ENCODE measurements at regions not wholly inside any gene's neighbourhood (a gene's known extent, or its start where the extent isn't known, plus 50 kb on each side); places are given as distances from the start of the nearest gene placed in this dataset.
A peak's percentile ranks its signal among the peaks of the same experiment; 100 is the strongest.
"Not testable (repeated sequence)": the region's sequence is repeated elsewhere in the genome, so short reads cannot be mapped to it uniquely, and the experiment has no call there.

DNA sequence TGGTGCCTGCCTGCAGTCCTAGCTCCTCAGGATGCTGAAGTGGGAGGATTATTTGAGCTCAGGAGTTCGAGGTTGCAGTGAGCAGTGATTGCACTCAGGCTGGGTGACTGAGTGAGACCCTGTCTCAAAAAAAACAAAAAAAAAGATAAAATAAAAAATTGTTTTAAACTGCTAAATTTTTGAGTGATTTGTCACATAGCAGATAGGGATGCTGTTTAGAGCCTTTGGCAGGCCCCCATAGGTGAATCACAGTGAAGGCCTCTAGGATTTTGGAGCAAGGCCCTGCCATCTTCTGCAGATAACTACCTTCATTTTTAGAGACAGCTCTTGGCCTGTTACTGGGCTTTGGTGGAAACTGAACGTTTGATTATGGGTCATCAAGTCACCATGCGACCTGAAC is 151.6 kb downstream of the SKIDA1 start:
- not testable (repeated sequence) for H3K4ac ChIP-seq (ENCODE audit: low read length); H3K4me3 ChIP-seq (ENCODE audit: low read length in 2 of 2); H3K14ac ChIP-seq (ENCODE audit: low read length); H2BK5ac ChIP-seq (ENCODE audit: low read length); H4K91ac ChIP-seq (ENCODE audit: low read depth, low read length, poor library complexity); H2AK5ac ChIP-seq (ENCODE audit: low read depth, low read length); H2AFZ ChIP-seq (ENCODE audit: low read length); H3K27ac ChIP-seq (replicated peaks; ENCODE audit: low read length); H2BK12ac ChIP-seq (ENCODE audit: low read length); H2BK15ac ChIP-seq (ENCODE audit: low read length); H3K23ac ChIP-seq (ENCODE audit: low read depth, low read length, poor library complexity); H3K79me1 ChIP-seq (ENCODE audit: low read depth, low read length); H3K36me3 ChIP-seq (replicated peaks in 1 of 2; ENCODE audit: control insufficient read depth in 2 of 2, insufficient read depth in 2 of 2, low read length in 2 of 2); H4K8ac ChIP-seq (ENCODE audit: low read depth, low read length); H3K9ac ChIP-seq (ENCODE audit: low read depth, low read length, poor library complexity); H3K27me3 ChIP-seq (ENCODE audit: control insufficient read depth in 3 of 3, insufficient read depth in 3 of 3, low read depth in 1 of 3, low read length in 3 of 3); DNase-seq (ENCODE audit: low spot score); H3K4me2 ChIP-seq (ENCODE audit: insufficient read depth, low read length, poor library complexity, severe bottlenecking); H3K9me3 ChIP-seq (replicated peaks in 1 of 2; ENCODE audit: control insufficient read depth in 2 of 2, insufficient read depth in 1 of 2, low read depth in 1 of 2, low read length in 2 of 2); H2BK120ac ChIP-seq (ENCODE audit: low read depth, low read length)
- Histone ChIP-seq H3K18ac (ENCODE audit: low read length) (peak overlapping the region; percentile 38), H3K4me1 (ENCODE audit: control insufficient read depth in 2 of 2, insufficient read depth in 1 of 2, low read depth in 1 of 2, low read length in 2 of 2) (peaks cover 6 to 11% of the 10 kb centered on the region in 2 donors)
- whole genome bisulfite sequencing, 2 donors (ENCODE audit: extremely low coverage in 2 of 2, insufficient read length in 2 of 2, insufficient replicate concordance in 1 of 2) = no CpG with 5 or more reads among the region's 3 CpGs

DNA sequence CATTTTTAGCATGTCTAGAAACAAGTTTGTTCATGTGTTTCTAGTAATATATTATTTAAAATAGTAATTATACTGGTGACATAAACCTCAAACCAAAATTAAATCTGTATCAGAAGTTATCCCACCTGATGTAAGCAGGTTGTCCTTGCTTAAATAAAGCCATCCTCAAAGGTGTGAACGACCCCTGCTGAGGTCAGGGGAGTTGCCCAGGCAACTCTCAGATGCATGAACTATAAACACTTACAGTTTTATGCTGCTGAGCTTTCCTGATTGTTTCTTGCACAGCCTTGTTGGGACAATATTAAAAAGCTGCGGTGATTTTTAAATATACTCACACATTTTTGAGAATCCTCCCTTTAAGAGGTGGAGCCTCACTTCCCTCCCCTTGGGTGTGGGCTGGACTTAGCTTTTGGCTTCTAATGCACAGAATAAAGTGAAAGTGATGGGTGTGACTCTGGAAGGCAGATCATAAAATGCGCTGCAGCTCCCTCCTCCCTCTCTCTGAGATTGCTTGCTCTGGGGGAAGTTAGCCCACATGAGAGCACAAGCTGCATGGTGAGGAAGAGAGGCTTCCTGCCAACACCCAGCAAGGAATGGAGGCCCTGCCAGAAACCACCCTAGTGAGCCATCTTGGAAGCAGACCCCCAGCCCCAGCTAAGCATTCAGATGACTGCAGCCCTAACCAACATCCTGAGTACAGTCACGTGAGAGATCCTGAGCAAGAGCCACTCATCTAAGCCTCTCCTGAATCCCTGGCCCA is 152.7 kb downstream of the SKIDA1 start:
- Histone ChIP-seq H2BK120ac (ENCODE audit: low read depth, low read length) (peak overlapping the region; percentile 9), H2BK5ac (ENCODE audit: low read length) (peak overlapping the region; percentile 96), H3K4me3 (ENCODE audit: low read length in 2 of 2) (no peak overlapping the region), H3K9ac (ENCODE audit: low read depth, low read length, poor library complexity) (peak overlapping the region; percentile 63), H2AFZ (ENCODE audit: low read length) (peak overlapping the region; percentile 95), H3K4ac (ENCODE audit: low read length) (no peak overlapping the region), H2BK15ac (ENCODE audit: low read length) (peak overlapping the region; percentile 67), H2AK5ac (ENCODE audit: low read depth, low read length) (peak overlapping the region; percentile 88), H3K18ac (ENCODE audit: low read length) (peak overlapping the region; percentile 85), H3K14ac (ENCODE audit: low read length) (no peak overlapping the region), H2BK12ac (ENCODE audit: low read length) (peak overlapping the region; percentile 75), H4K91ac (ENCODE audit: low read depth, low read length, poor library complexity) (peak overlapping the region; percentile 64), H3K27me3 (ENCODE audit: control insufficient read depth in 3 of 3, insufficient read depth in 3 of 3, low read depth in 1 of 3, low read length in 3 of 3) (no peaks in the 10 kb centered on the region), H3K36me3 (replicated peaks in 1 of 2; ENCODE audit: control insufficient read depth in 2 of 2, insufficient read depth in 2 of 2, low read length in 2 of 2) (no peaks in the 10 kb centered on the region), H3K9me3 (replicated peaks in 1 of 2; ENCODE audit: control insufficient read depth in 2 of 2, insufficient read depth in 1 of 2, low read depth in 1 of 2, low read length in 2 of 2) (no peaks in the 10 kb centered on the region), H3K4me2 (ENCODE audit: insufficient read depth, low read length, poor library complexity, severe bottlenecking) (no peak overlapping the region), H3K4me1 (ENCODE audit: control insufficient read depth in 2 of 2, insufficient read depth in 1 of 2, low read depth in 1 of 2, low read length in 2 of 2) (peaks cover 6 to 11% of the 10 kb centered on the region in 2 donors), H3K79me1 (ENCODE audit: low read depth, low read length) (no peaks in the 10 kb centered on the region), H3K23ac (ENCODE audit: low read depth, low read length, poor library complexity) (no peak overlapping the region), H3K27ac (replicated peaks; ENCODE audit: low read length) (no peak overlapping the region), H4K8ac (ENCODE audit: low read depth, low read length) (peak overlapping the region; percentile 82)
- DNase-seq (ENCODE audit: low spot score) = no peak
- no CpG with 5 or more reads among the region's 4 CpGs for WGBS, 2 donors (ENCODE audit: extremely low coverage in 2 of 2, insufficient read length in 2 of 2, insufficient replicate concordance in 1 of 2)

DNA sequence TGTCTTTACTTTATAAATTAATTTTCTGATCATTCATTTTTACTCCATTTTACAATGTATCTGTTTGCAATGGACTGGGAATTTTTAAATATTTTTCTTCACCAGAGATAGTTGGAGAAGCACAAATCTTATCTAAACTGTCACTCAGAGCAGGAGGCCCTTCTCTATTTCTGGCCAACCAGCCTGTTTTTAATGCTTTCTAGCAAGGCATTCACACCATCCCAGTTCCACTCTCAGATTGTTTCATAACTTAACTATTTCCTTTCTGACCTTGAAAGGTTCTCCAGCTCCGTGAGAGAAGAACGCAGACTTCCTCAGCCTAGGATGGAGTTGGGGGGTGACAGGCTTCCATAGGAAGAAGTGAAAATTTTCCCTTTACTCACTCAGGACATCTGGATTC is 155.8 kb downstream of the SKIDA1 start:
- Histone ChIP-seq H2BK5ac (ENCODE audit: low read length) (no peak overlapping the region), H2AFZ (ENCODE audit: low read length) (peak overlapping the region; percentile 81), H2BK12ac (ENCODE audit: low read length) (no peak overlapping the region), H3K27me3 (ENCODE audit: control insufficient read depth in 3 of 3, insufficient read depth in 3 of 3, low read depth in 1 of 3, low read length in 3 of 3) (no peaks in the 10 kb centered on the region), H3K4me2 (ENCODE audit: insufficient read depth, low read length, poor library complexity, severe bottlenecking) (no peak overlapping the region), H3K79me1 (ENCODE audit: low read depth, low read length) (no peaks in the 10 kb centered on the region), H3K9ac (ENCODE audit: low read depth, low read length, poor library complexity) (no peak overlapping the region), H3K27ac (replicated peaks; ENCODE audit: low read length) (no peak overlapping the region), H3K4me1 (ENCODE audit: control insufficient read depth in 2 of 2, insufficient read depth in 1 of 2, low read depth in 1 of 2, low read length in 2 of 2) (peaks cover 7 to 15% of the 10 kb centered on the region in 2 donors), H4K91ac (ENCODE audit: low read depth, low read length, poor library complexity) (no peak overlapping the region), H2BK120ac (ENCODE audit: low read depth, low read length) (no peak overlapping the region), H2BK15ac (ENCODE audit: low read length) (no peak overlapping the region), H4K8ac (ENCODE audit: low read depth, low read length) (no peak overlapping the region), H3K36me3 (replicated peaks in 1 of 2; ENCODE audit: control insufficient read depth in 2 of 2, insufficient read depth in 2 of 2, low read length in 2 of 2) (no peaks in the 10 kb centered on the region), H3K14ac (ENCODE audit: low read length) (no peak overlapping the region), H2AK5ac (ENCODE audit: low read depth, low read length) (no peak overlapping the region), H3K9me3 (replicated peaks in 1 of 2; ENCODE audit: control insufficient read depth in 2 of 2, insufficient read depth in 1 of 2, low read depth in 1 of 2, low read length in 2 of 2) (no peaks in the 10 kb centered on the region), H3K4ac (ENCODE audit: low read length) (no peak overlapping the region), H3K18ac (ENCODE audit: low read length) (no peak overlapping the region), H3K23ac (ENCODE audit: low read depth, low read length, poor library complexity) (no peak overlapping the region), H3K4me3 (ENCODE audit: low read length in 2 of 2) (no peak overlapping the region)
- no peak for DNase-seq (ENCODE audit: low spot score)
- WGBS, 2 donors (ENCODE audit: extremely low coverage in 2 of 2, insufficient read length in 2 of 2, insufficient replicate concordance in 1 of 2) = no CpG with 5 or more reads among the region's 2 CpGs

GRCh38 chr10:21368728-21369425 is 156.6 kb downstream of the SKIDA1 start:
- Histone ChIP-seq H3K9ac (ENCODE audit: low read depth, low read length, poor library complexity) (no peak overlapping the region), H3K4ac (ENCODE audit: low read length) (no peak overlapping the region), H3K4me2 (ENCODE audit: insufficient read depth, low read length, poor library complexity, severe bottlenecking) (no peak overlapping the region), H3K4me3 (ENCODE audit: low read length in 2 of 2) (no peak overlapping the region), H2BK12ac (ENCODE audit: low read length) (no peak overlapping the region), H3K36me3 (replicated peaks in 1 of 2; ENCODE audit: control insufficient read depth in 2 of 2, insufficient read depth in 2 of 2, low read length in 2 of 2) (no peaks in the 10 kb centered on the region), H3K9me3 (replicated peaks in 1 of 2; ENCODE audit: control insufficient read depth in 2 of 2, insufficient read depth in 1 of 2, low read depth in 1 of 2, low read length in 2 of 2) (no peaks in the 10 kb centered on the region), H3K4me1 (ENCODE audit: control insufficient read depth in 2 of 2, insufficient read depth in 1 of 2, low read depth in 1 of 2, low read length in 2 of 2) (peaks cover 8 to 22% of the 10 kb centered on the region in 2 donors), H3K27ac (replicated peaks; ENCODE audit: low read length) (no peak overlapping the region), H3K14ac (ENCODE audit: low read length) (no peak overlapping the region), H2BK15ac (ENCODE audit: low read length) (no peak overlapping the region), H2BK5ac (ENCODE audit: low read length) (no peak overlapping the region), H3K18ac (ENCODE audit: low read length) (peak overlapping the region; percentile 55), H3K27me3 (ENCODE audit: control insufficient read depth in 3 of 3, insufficient read depth in 3 of 3, low read depth in 1 of 3, low read length in 3 of 3) (no peaks in the 10 kb centered on the region), H2BK120ac (ENCODE audit: low read depth, low read length) (no peak overlapping the region), H4K91ac (ENCODE audit: low read depth, low read length, poor library complexity) (no peak overlapping the region), H4K8ac (ENCODE audit: low read depth, low read length) (no peak overlapping the region), H2AK5ac (ENCODE audit: low read depth, low read length) (no peak overlapping the region), H3K79me1 (ENCODE audit: low read depth, low read length) (no peaks in the 10 kb centered on the region), H2AFZ (ENCODE audit: low read length) (no peak overlapping the region), H3K23ac (ENCODE audit: low read depth, low read length, poor library complexity) (no peak overlapping the region)
- no CpG with 5 or more reads among the region's 9 CpGs for WGBS, 2 donors (ENCODE audit: extremely low coverage in 2 of 2, insufficient read length in 2 of 2, insufficient replicate concordance in 1 of 2)
- no peak for DNase-seq (ENCODE audit: low spot score)

Data from neuronal stem cell (in vitro differentiated cells).